OCI-LY7 (cell line): ENCODE measurements at regions not wholly inside any gene's neighbourhood (a gene's known extent, or its start where the extent isn't known, plus 50 kb on each side); places are given as distances from the start of the nearest gene placed in this dataset.
A peak's percentile ranks its signal among the peaks of the same experiment; 100 is the strongest.

Experiments
- BruUV-seq: library from RNA; stranded (reverse); fragments of 400-500 nt; replicated peaks from 2 replicates; lab custom pipeline; 2021; lab: Mats Ljungman, UMichigan
- CTCF ChIA-PET: fragments of 300-600 bp; sonication (Branson Sonifier 250); formaldehyde crosslinking; loops from one replicate; lab custom pipeline; 2022; ENCODE audit warnings: antibody characterized with exemption; ENCODE audit not compliant: unreplicated experiment; lab: Charles Lee
- POLR2A ChIA-PET: fragments of 300-600 bp; sonication (Branson Sonifier 250); formaldehyde crosslinking; loops from one replicate; lab custom pipeline; 2022; ENCODE audit warnings: antibody characterized with exemption; lab: Charles Lee
- DNase-seq: peaks from one replicate; pipeline ENCODE4 v3.0.0-alpha.2; 2015; ENCODE audit warnings: low spot score
- H2AFZ ChIP-seq: fragments of 200-600 bp; sonication (generic), shearing (Covaris generic); 2 replicates; pipeline ENCODE4 v1.6.1; 2014; ENCODE audit warnings: mild to moderate bottlenecking, antibody characterized with exemption, low read length, moderate library complexity
- H3K27ac ChIP-seq: fragments of 200-600 bp; sonication (generic); 2 replicates; pipeline ENCODE4 v1.5.1; 2014; ENCODE audit warnings: mixed run types, low read depth, mild to moderate bottlenecking, moderate library complexity, low read length, inconsistent platforms; ENCODE audit not compliant: poor library complexity, severe bottlenecking
- H3K36me3 ChIP-seq: fragments of 200-600 bp; sonication (generic); 2 replicates; pipeline ENCODE4 v1.6.1; 2014; ENCODE audit warnings: mild to moderate bottlenecking, antibody characterized with exemption, low read length, moderate library complexity, mixed read lengths; ENCODE audit not compliant: insufficient read depth
- H3K4me1 ChIP-seq: fragments of 200-600 bp; sonication (generic); 2 replicates; pipeline ENCODE4 v1.5.1; 2014; ENCODE audit warnings: mild to moderate bottlenecking, low read length; ENCODE audit not compliant: insufficient read depth, poor library complexity, severe bottlenecking
- H3K4me2 ChIP-seq: fragments of 200-600 bp; sonication (generic); 2 replicates; pipeline ENCODE4 v1.6.1; 2014; ENCODE audit warnings: mild to moderate bottlenecking, low read length
- H3K4me3 ChIP-seq: fragments of 200-600 bp; sonication (generic); 2 replicates; pipeline ENCODE4 v1.5.1; 2014; ENCODE audit warnings: mild to moderate bottlenecking, low read depth, low read length; ENCODE audit not compliant: poor library complexity, severe bottlenecking
- H3K79me2 ChIP-seq: fragments of 200-600 bp; sonication (generic); 2 replicates; pipeline ENCODE4 v1.6.1; 2016; ENCODE audit warnings: low read depth, mild to moderate bottlenecking, low read length, moderate library complexity, mixed read lengths; ENCODE audit not compliant: insufficient read depth
- H3K9me2 ChIP-seq: fragments of 200-600 bp; sonication (generic); 2 replicates; pipeline ENCODE4 v1.6.1; 2016; ENCODE audit warnings: mild to moderate bottlenecking, low read length, mixed read lengths; ENCODE audit not compliant: insufficient read depth
- H3K9me3 ChIP-seq: fragments of 200-600 bp; sonication (generic); 2 replicates; pipeline ENCODE4 v1.6.1; 2014; ENCODE audit warnings: mild to moderate bottlenecking, mixed run types, low read length, mixed read lengths
- H4K20me1 ChIP-seq: fragments of 200-600 bp; sonication (generic); 2 replicates; pipeline ENCODE4 v1.6.1; 2014; ENCODE audit warnings: mild to moderate bottlenecking, antibody characterized with exemption, low read length, moderate library complexity, mixed read lengths; ENCODE audit not compliant: insufficient read depth
- EZH2phosphoT487 ChIP-seq: fragments of 200-600 bp; sonication (generic); IDR thresholded peaks from 2 replicates; pipeline ENCODE4 v1.6.1; 2018; ENCODE audit warnings: low read depth, borderline replicate concordance, mild to moderate bottlenecking, mixed run types, antibody characterized with exemption, low read length, moderate library complexity, mixed read lengths
- intact Hi-C: fragments of 100-400 bp; cut with micrococcal nuclease; formaldehyde crosslinking; loops from one replicate; pipeline ENCODE4 v1.10.0; 2022; ENCODE audit not compliant: unreplicated experiment
- TF ChIP-seq, protein P1 (sequence below): fragments of 200-600 bp; sonication (generic); conservative IDR thresholded peaks from 2 replicates; pipeline ENCODE4 v1.5.1; 2014; ENCODE audit warnings: mild to moderate bottlenecking, antibody characterized with exemption, low read length, moderate library complexity, mixed read lengths

DNA sequence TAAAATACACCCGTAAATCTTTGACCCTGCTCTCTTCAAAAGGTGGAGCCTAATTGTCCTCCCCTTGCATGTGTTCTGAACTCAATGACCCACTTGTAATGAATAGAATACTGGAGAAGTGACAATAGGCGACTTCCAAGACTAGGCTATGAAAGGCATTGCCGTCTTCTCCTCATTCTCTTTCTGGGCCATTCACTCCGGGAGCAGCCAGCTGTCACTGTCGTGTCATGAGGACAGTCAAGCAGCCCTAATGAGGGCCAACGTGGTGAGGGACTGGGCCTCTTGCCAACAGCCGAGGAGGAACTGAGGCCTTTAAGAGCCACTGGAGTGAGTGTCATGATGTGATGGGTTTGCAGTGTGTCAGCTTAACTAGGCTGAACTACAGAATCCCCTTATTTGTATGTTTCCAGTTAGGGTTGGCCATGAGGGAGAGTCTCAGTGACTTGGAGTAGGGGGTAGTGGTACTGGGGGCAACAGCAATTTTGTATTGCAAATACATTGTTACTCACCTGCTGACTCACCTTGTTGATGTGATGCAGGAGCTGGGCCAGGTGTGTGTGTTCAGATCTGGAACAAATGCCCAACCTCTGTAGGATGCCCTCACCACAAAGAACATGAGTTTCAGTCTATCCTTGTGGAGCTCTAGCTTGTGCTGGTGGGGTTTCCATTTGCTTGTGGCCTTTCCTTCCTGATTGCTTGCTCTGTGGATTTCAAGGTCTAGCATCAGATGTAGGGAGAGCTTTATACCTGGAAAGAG lies 188.5 kb upstream of the PROK2 start:
- ChIA-PET POLR2A (interaction anchor here (0.5 to 4.9 kb wide), 5 partner anchors 11 to 475 kb away, joined by 3 to 31 read pairs (median 3); no protein-coding TSS in a partner anchor), CTCF (interaction anchor here (0.6 kb wide), 2 partner anchors 518 to 771 kb away, joined by 3 read pairs; no protein-coding TSS in a partner anchor)
- intact Hi-C loops, result no loop called here
- Histone ChIP-seq H3K79me2 (no peaks in the 10 kb centered on the region), H3K27ac (no peak overlapping the region), H3K4me2 (no peak overlapping the region), H3K9me3 (0 out of 2 replicates have a peak, but pooled peaks cover 3% of the 10 kb centered on the region), H2AFZ (no peak overlapping the region), H4K20me1 (no peaks in the 10 kb centered on the region), H3K9me2 (no peaks in the 10 kb centered on the region), H3K4me1 (peaks cover 34% of the 10 kb centered on the region), H3K4me3 (no peak overlapping the region), H3K36me3 (no peaks in the 10 kb centered on the region)
- BruUV-seq, result no TSS peak
- DNase-seq, result no peak
- TF ChIP-seq EZH2phosphoT487, result no peak
- TF ChIP-seq, protein P1, sequence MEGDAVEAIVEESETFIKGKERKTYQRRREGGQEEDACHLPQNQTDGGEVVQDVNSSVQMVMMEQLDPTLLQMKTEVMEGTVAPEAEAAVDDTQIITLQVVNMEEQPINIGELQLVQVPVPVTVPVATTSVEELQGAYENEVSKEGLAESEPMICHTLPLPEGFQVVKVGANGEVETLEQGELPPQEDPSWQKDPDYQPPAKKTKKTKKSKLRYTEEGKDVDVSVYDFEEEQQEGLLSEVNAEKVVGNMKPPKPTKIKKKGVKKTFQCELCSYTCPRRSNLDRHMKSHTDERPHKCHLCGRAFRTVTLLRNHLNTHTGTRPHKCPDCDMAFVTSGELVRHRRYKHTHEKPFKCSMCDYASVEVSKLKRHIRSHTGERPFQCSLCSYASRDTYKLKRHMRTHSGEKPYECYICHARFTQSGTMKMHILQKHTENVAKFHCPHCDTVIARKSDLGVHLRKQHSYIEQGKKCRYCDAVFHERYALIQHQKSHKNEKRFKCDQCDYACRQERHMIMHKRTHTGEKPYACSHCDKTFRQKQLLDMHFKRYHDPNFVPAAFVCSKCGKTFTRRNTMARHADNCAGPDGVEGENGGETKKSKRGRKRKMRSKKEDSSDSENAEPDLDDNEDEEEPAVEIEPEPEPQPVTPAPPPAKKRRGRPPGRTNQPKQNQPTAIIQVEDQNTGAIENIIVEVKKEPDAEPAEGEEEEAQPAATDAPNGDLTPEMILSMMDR, result no peak

DNA sequence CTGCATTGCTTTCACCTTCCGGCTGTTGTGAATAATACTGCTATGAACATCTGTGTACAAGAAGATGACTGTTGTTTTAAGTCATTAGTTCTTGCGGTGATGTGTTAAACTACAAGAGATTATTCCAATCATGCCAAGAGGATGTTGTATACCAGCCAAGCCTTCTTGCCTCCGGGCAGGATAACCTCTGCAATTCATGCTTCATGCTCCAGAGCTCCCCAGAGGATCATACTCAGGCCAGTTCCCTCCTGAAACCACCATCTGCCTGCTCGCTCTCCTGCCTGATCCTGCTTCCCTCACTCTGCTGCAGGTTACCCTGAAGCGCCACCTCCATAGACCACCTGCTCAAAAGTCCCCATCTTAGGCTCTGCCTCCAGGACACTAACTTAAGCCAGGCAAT lies 187.1 kb upstream of the PROK2 start:
- ChIA-PET CTCF (no interaction called here), POLR2A (interaction anchor here (4.9 kb wide), 1 partner anchor 12 kb away, joined by 31 read pairs; no protein-coding TSS in a partner anchor)
- H4K20me1 ChIP-seq, result no peaks in the 10 kb centered on the region
- H3K4me2 ChIP-seq, result peak overlapping the region; percentile 4; the same call in 1 of the 2 replicates
- H3K36me3 ChIP-seq, result no peaks in the 10 kb centered on the region
- peaks cover 30% of the 10 kb centered on the region for H3K4me1 ChIP-seq
- H3K27ac ChIP-seq, result no peak overlapping the region
- BruUV-seq, result no TSS peak
- no peaks in the 10 kb centered on the region for H3K79me2 ChIP-seq
- intact Hi-C loops, result no loop called here
- TF ChIP-seq, protein P1, result no peak
- no peak for TF ChIP-seq EZH2phosphoT487
- no peaks in the 10 kb centered on the region for H3K9me2 ChIP-seq
- H3K9me3 ChIP-seq, result 0 out of 2 replicates have a peak, but pooled peaks cover 3% of the 10 kb centered on the region
- H3K4me3 ChIP-seq, result no peak overlapping the region
- H2AFZ ChIP-seq, result no peak overlapping the region
- peak; percentile 48 for DNase-seq

DNA sequence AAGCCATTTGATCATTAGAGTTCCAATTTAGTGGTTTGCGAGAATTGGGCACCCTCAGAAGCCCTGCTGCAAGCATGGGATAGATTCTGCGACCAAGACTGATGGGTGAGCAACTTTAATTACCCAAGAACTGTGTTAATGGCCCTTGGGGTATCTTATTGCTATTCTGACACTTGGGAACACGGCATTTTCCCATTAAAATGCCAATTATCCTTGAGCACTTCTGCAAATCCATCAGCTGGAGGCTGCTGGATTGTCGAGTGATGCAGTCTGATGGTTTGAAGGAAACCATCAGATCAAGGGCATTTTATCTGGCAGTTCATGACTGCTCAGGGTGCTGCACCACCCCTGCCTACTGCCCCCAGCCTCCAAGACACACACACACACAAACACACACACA lies 183.6 kb upstream of the PROK2 start:
- intact Hi-C loops, result no loop called here
- POLR2A ChIA-PET, result no interaction called here
- H3K9me3 ChIP-seq, result no peaks in the 10 kb centered on the region
- H3K4me1 ChIP-seq, result peaks cover 31% of the 10 kb centered on the region
- H3K36me3 ChIP-seq, result no peaks in the 10 kb centered on the region
- H2AFZ ChIP-seq, result no peak overlapping the region
- no peaks in the 10 kb centered on the region for H4K20me1 ChIP-seq
- no TSS peak for BruUV-seq
- H3K4me2 ChIP-seq, result no peak overlapping the region
- CTCF ChIA-PET, result interaction anchor here (0.6 kb wide), 1 partner anchor 770 kb away, joined by 4 read pairs; no protein-coding TSS in a partner anchor
- no peaks in the 10 kb centered on the region for H3K9me2 ChIP-seq
- no peak overlapping the region for H3K27ac ChIP-seq
- H3K79me2 ChIP-seq, result no peaks in the 10 kb centered on the region
- no peak for DNase-seq
- no peak overlapping the region for H3K4me3 ChIP-seq
- TF ChIP-seq EZH2phosphoT487, result no peak
- TF ChIP-seq, protein P1, result no peak
